HepG2 (cell line): ENCODE measurements at regions not wholly inside any gene's neighbourhood (a gene's known extent, or its start where the extent isn't known, plus 50 kb on each side); places are given as distances from the start of the nearest gene placed in this dataset.

Experiments used
- FOSL2 ChIP-seq: sonication (generic); formaldehyde crosslinking; IDR thresholded peaks from 2 replicates; pipeline ENCODE4 v1.4.0; 2020; ENCODE audit warnings: missing genetic modification reagents
- PAWR ChIP-seq: sonication (generic); formaldehyde crosslinking; IDR thresholded peaks from 2 replicates; pipeline ENCODE4 v1.4.0; 2020; ENCODE audit warnings: missing genetic modification reagents, mild to moderate bottlenecking, borderline replicate concordance
- REST ChIP-seq, 2 experiments: IDR thresholded peaks; 2 replicates each; pipeline ENCODE4 v1.6.1; 2011 to 2012; ENCODE audit warnings: low read length in 2 of 2, borderline replicate concordance in 1 of 2, low read depth in 1 of 2, mild to moderate bottlenecking in 1 of 2, moderate library complexity in 1 of 2
- SRF ChIP-seq: IDR thresholded peaks from 2 replicates; pipeline ENCODE4 v1.6.1; 2011; ENCODE audit warnings: mild to moderate bottlenecking, low read depth, low read length, moderate library complexity
- ZFY ChIP-seq: sonication (generic); formaldehyde crosslinking; IDR thresholded peaks from 2 replicates; pipeline ENCODE4 v1.4.0; 2020; ENCODE audit warnings: missing genetic modification reagents
- ZNF503 ChIP-seq: sonication (generic); formaldehyde crosslinking; IDR thresholded peaks from 2 replicates; pipeline ENCODE4 v1.4.0; 2020; ENCODE audit warnings: missing genetic modification reagents

- no peak for TF ChIP-seq PAWR (CRISPR knock-in tag)
- TF ChIP-seq ZFY, result no peak
- no peak for TF ChIP-seq ZNF503 (CRISPR knock-in tag)
- TF ChIP-seq FOSL2 (CRISPR knock-in tag), result no peak
- no peak for TF ChIP-seq SRF
- no peak for TF ChIP-seq REST (IDR thresholded peaks at IDR 0.05; ENCODE audit: borderline replicate concordance in 1 of 2, low read depth in 1 of 2, low read length in 2 of 2)
- TF ChIP-seq, all 625 proteins: peak for 0
Observed at GRCh38 chr6:139941826-139942225, 567.4 kb upstream of the CITED2 start (continued).
